ENCODE measurements at regions not wholly inside any gene's neighbourhood (a gene's known extent, or its start where the extent isn't known, plus 50 kb on each side); places are given as distances from the start of the nearest gene placed in this dataset.

GRCh38 chr10:71007516-71007915 is 119.2 kb upstream of the PCBD1 start:
- Histone ChIP-seq H3K27ac (ENCODE audit: low read length) (no peak overlapping the region), H3K36me3 (ENCODE audit: insufficient read depth, low read length) (no peaks in the 10 kb centered on the region), H3K27me3 (ENCODE audit: insufficient read depth, low read length, poor library complexity) (peaks cover 4% of the 10 kb centered on the region), H4K20me1 (ENCODE audit: insufficient read depth, low read length) (no peaks in the 10 kb centered on the region), H2AFZ (ENCODE audit: low read depth, low read length) (no peak overlapping the region), H3K4me3 (ENCODE audit: low read depth in 1 of 2, low read length in 2 of 2) (no peak overlapping the region), H3K9ac (ENCODE audit: low read depth, low read length) (no peak overlapping the region), H3K9me3 (ENCODE audit: insufficient read depth, low read length, severe bottlenecking) (no peaks in the 10 kb centered on the region), H3K79me2 (ENCODE audit: insufficient read depth, low read length) (no peaks in the 10 kb centered on the region), H3K4me2 (ENCODE audit: insufficient read depth, low read length) (no peak overlapping the region), H3K4me1 (ENCODE audit: insufficient read depth, low read length) (no peaks in the 10 kb centered on the region)
- ATAC-seq (ENCODE audit: insufficient read depth, low read depth), result no peak
- no peak for DNase-seq
- TF ChIP-seq CTCF (IDR thresholded peaks at IDR 0.05; ENCODE audit: borderline replicate concordance, extremely low read depth, low read length, poor library complexity, severe bottlenecking) (no peak), EZH2 (IDR thresholded peaks at IDR 0.05; ENCODE audit: borderline replicate concordance, low read depth, low read length, severe bottlenecking) (no peak)

- ATAC-seq (ENCODE audit: insufficient read depth, low read depth) (no peak), DNase-seq (no peak)
- TF ChIP-seq EZH2 (IDR thresholded peaks at IDR 0.05; ENCODE audit: borderline replicate concordance, low read depth, low read length, severe bottlenecking) (no peak), CTCF (IDR thresholded peaks at IDR 0.05; ENCODE audit: borderline replicate concordance, extremely low read depth, low read length, poor library complexity, severe bottlenecking) (no peak)
- H3K36me3 ChIP-seq (ENCODE audit: insufficient read depth, low read length), result no peaks in the 10 kb centered on the region
- no peak overlapping the region for H3K27ac ChIP-seq (ENCODE audit: low read length)
- no peaks in the 10 kb centered on the region for H3K79me2 ChIP-seq (ENCODE audit: insufficient read depth, low read length)
- H4K20me1 ChIP-seq (ENCODE audit: insufficient read depth, low read length), result no peaks in the 10 kb centered on the region
- H3K9me3 ChIP-seq (ENCODE audit: insufficient read depth, low read length, severe bottlenecking), result no peaks in the 10 kb centered on the region
- no peak overlapping the region for H3K9ac ChIP-seq (ENCODE audit: low read depth, low read length)
- H3K4me3 ChIP-seq (ENCODE audit: low read depth in 1 of 2, low read length in 2 of 2), result no peak overlapping the region
- no peak overlapping the region for H3K4me2 ChIP-seq (ENCODE audit: insufficient read depth, low read length)
- no peaks in the 10 kb centered on the region for H3K4me1 ChIP-seq (ENCODE audit: insufficient read depth, low read length)
- H2AFZ ChIP-seq (ENCODE audit: low read depth, low read length), result no peak overlapping the region
- H3K27me3 ChIP-seq (ENCODE audit: insufficient read depth, low read length, poor library complexity), result peaks cover 5% of the 10 kb centered on the region
Observed at GRCh38 chr10:71008150-71008549, 119.8 kb upstream of the PCBD1 start.

- Histone ChIP-seq H3K27ac (ENCODE audit: low read length) (no peak overlapping the region), H3K4me1 (ENCODE audit: insufficient read depth, low read length) (no peaks in the 10 kb centered on the region), H3K9ac (ENCODE audit: low read depth, low read length) (no peak overlapping the region), H2AFZ (ENCODE audit: low read depth, low read length) (no peak overlapping the region), H3K9me3 (ENCODE audit: insufficient read depth, low read length, severe bottlenecking) (no peaks in the 10 kb centered on the region), H4K20me1 (ENCODE audit: insufficient read depth, low read length) (0 out of 2 replicates have a peak, but pooled peaks cover 2% of the 10 kb centered on the region), H3K36me3 (ENCODE audit: insufficient read depth, low read length) (no peaks in the 10 kb centered on the region), H3K27me3 (ENCODE audit: insufficient read depth, low read length, poor library complexity) (peaks cover 13% of the 10 kb centered on the region), H3K4me2 (ENCODE audit: insufficient read depth, low read length) (no peak overlapping the region), H3K79me2 (ENCODE audit: insufficient read depth, low read length) (no peaks in the 10 kb centered on the region), H3K4me3 (ENCODE audit: low read depth in 1 of 2, low read length in 2 of 2) (no peak overlapping the region)
- ATAC-seq (ENCODE audit: insufficient read depth, low read depth), result no peak
- TF ChIP-seq EZH2 (IDR thresholded peaks at IDR 0.05; ENCODE audit: borderline replicate concordance, low read depth, low read length, severe bottlenecking) (no peak), CTCF (IDR thresholded peaks at IDR 0.05; ENCODE audit: borderline replicate concordance, extremely low read depth, low read length, poor library complexity, severe bottlenecking) (no peak)
- DNase-seq, result no peak
Observed at GRCh38 chr10:71009126-71009525, 120.8 kb upstream of the PCBD1 start.

- Histone ChIP-seq H2AFZ (ENCODE audit: low read depth, low read length) (no peak overlapping the region), H3K79me2 (ENCODE audit: insufficient read depth, low read length) (no peaks in the 10 kb centered on the region), H3K36me3 (ENCODE audit: insufficient read depth, low read length) (no peaks in the 10 kb centered on the region), H3K4me1 (ENCODE audit: insufficient read depth, low read length) (no peaks in the 10 kb centered on the region), H3K4me3 (ENCODE audit: low read depth in 1 of 2, low read length in 2 of 2) (no peak overlapping the region), H3K27ac (ENCODE audit: low read length) (no peak overlapping the region), H3K9me3 (ENCODE audit: insufficient read depth, low read length, severe bottlenecking) (no peaks in the 10 kb centered on the region), H3K9ac (ENCODE audit: low read depth, low read length) (no peak overlapping the region), H3K27me3 (ENCODE audit: insufficient read depth, low read length, poor library complexity) (peaks cover 16% of the 10 kb centered on the region), H3K4me2 (ENCODE audit: insufficient read depth, low read length) (no peak overlapping the region), H4K20me1 (ENCODE audit: insufficient read depth, low read length) (0 out of 2 replicates have a peak, but pooled peaks cover 5% of the 10 kb centered on the region)
- DNase-seq (no peak), ATAC-seq (ENCODE audit: insufficient read depth, low read depth) (no peak)
- TF ChIP-seq EZH2 (IDR thresholded peaks at IDR 0.05; ENCODE audit: borderline replicate concordance, low read depth, low read length, severe bottlenecking), result no peak
- TF ChIP-seq CTCF (IDR thresholded peaks at IDR 0.05; ENCODE audit: borderline replicate concordance, extremely low read depth, low read length, poor library complexity, severe bottlenecking), result no peak
Observed at GRCh38 chr10:71010730-71011129, 122.4 kb upstream of the PCBD1 start.
